B cell (primary cell): ENCODE measurements at regions not wholly inside any gene's neighbourhood (a gene's known extent, or its start where the extent isn't known, plus 50 kb on each side); places are given as distances from the start of the nearest gene placed in this dataset.

Experiments
- ATAC-seq: fragments of 200-7000 bp; cut with Tn5 transposase; one replicate; pipeline ENCODE4 v1.10.0; 2021; ENCODE audit warnings: low read depth, mild to moderate bottlenecking, moderate number of reproducible peaks, moderate library complexity
- CTCF ChIA-PET: fragments of 350-600 bp; sonication (Branson Sonifier 250); formaldehyde crosslinking; loops from one replicate; lab custom pipeline; 2021; ENCODE audit warnings: antibody characterized with exemption, inconsistent platforms; lab: Charles Lee
- POLR2A ChIA-PET: fragments of 350-600 bp; sonication (Branson Sonifier 250); formaldehyde crosslinking; loops from one replicate; lab custom pipeline; 2021; ENCODE audit warnings: antibody characterized with exemption; lab: Charles Lee
- DNase-seq: peaks from one replicate; pipeline ENCODE4 v3.0.0; 2013
- H2AFZ ChIP-seq: 2 replicates; pipeline ENCODE4 v1.6.1; 2012; ENCODE audit warnings: mild to moderate bottlenecking, low read depth, low read length; ENCODE audit not compliant: insufficient read depth, poor library complexity, severe bottlenecking
- H3K27ac ChIP-seq, 2 donors: 1 replicate in 1 of 2; 2 replicates in 1 of 2; pipeline ENCODE4 v1.5.1; 2012 to 2013; ENCODE audit warnings: low read length in 2 of 2, mild to moderate bottlenecking in 2 of 2, moderate library complexity in 1 of 2
- H3K27me3 ChIP-seq, 4 experiments: fragments of 200-600 bp in 1 of 4; sonication (generic) in 1 of 4; replicated peaks in 1 of 4; 1 replicate in 2 of 4; 2 replicates in 2 of 4; pipeline versions ENCODE4 v1.6.1 to v1.7.0; 2013 to 2016; ENCODE audit warnings: low read length in 3 of 4, mild to moderate bottlenecking in 2 of 4, mixed read lengths in 1 of 4, moderate library complexity in 1 of 4; ENCODE audit not compliant: insufficient read depth in 4 of 4, control insufficient read depth in 3 of 4; ENCODE audit errors: control extremely low read depth in 1 of 4
- H3K36me3 ChIP-seq, 2 experiments: replicated peaks in 1 of 2; 1 replicate in 1 of 2; 2 replicates in 1 of 2; pipeline versions ENCODE4 v1.6.1 to v1.7.1; 2013; ENCODE audit warnings: low read length in 1 of 2; ENCODE audit not compliant: insufficient read depth in 2 of 2, control insufficient read depth in 1 of 2; ENCODE audit errors: control extremely low read depth in 1 of 2, extremely low read depth in 1 of 2
- H3K4me1 ChIP-seq, 2 donors: fragments of 200-600 bp in 1 of 2; sonication (generic) in 1 of 2; 1 replicate in 1 of 2; 2 replicates in 1 of 2; pipeline versions ENCODE4 v1.5.1 to v1.6.1; 2013 to 2017; ENCODE audit warnings: low read length in 2 of 2; ENCODE audit not compliant: control insufficient read depth in 2 of 2, insufficient read depth in 2 of 2
- H3K4me2 ChIP-seq: replicated peaks from 2 replicates; pipeline ENCODE3; 2012; ENCODE audit warnings: mild to moderate bottlenecking, low read depth, low read length; ENCODE audit not compliant: poor library complexity, severe bottlenecking
- H3K4me3 ChIP-seq, 5 experiments: fragments of 200-600 bp in 1 of 5; sonication (generic) in 1 of 5; 1 replicate in 3 of 5; 2 replicates in 2 of 5; pipeline versions ENCODE4 v1.5.1 to v1.7.0; 2011 to 2016; ENCODE audit warnings: low read length in 4 of 5, mild to moderate bottlenecking in 4 of 5, low read depth in 2 of 5, control low read depth in 1 of 5, moderate library complexity in 1 of 5; ENCODE audit not compliant: insufficient read depth in 1 of 5; ENCODE audit errors: control extremely low read depth in 1 of 5, extremely low read depth in 1 of 5
- H3K79me2 ChIP-seq: fragments of 200-600 bp; sonication (generic); one replicate; pipeline ENCODE4 v1.6.0; 2016; ENCODE audit warnings: low read length; ENCODE audit not compliant: control insufficient read depth, insufficient read depth
- H3K9ac ChIP-seq: fragments of 200-600 bp; sonication (generic); 2 replicates; pipeline ENCODE4 v1.6.1; 2017; ENCODE audit warnings: mild to moderate bottlenecking, low read length, moderate library complexity
- H3K9me3 ChIP-seq, 3 donors: one replicate each; pipeline versions ENCODE4 v1.6.1 to v1.7.1; 2013; ENCODE audit warnings: low read length in 2 of 3; ENCODE audit not compliant: control insufficient read depth in 2 of 3, insufficient read depth in 1 of 3; ENCODE audit errors: control extremely low read depth in 1 of 3
- H4K20me1 ChIP-seq: 2 replicates; pipeline ENCODE4 v1.6.0; 2012; ENCODE audit warnings: mild to moderate bottlenecking, low read length; ENCODE audit not compliant: insufficient read depth, control insufficient read depth, poor library complexity, severe bottlenecking
- H3K27ac Mint-ChIP-seq: one replicate; pipeline ENCODE4 v1.8.0; 2021; ENCODE audit warnings: mixed read lengths
- H3K27me3 Mint-ChIP-seq: one replicate; pipeline ENCODE4 v1.8.0; 2021; ENCODE audit warnings: mixed read lengths
- H3K4me1 Mint-ChIP-seq: one replicate; pipeline ENCODE4 v1.8.0; 2021; ENCODE audit warnings: mixed read lengths
- H3K4me3 Mint-ChIP-seq: one replicate; pipeline ENCODE4 v1.8.0; 2021; ENCODE audit warnings: mixed read lengths
- H3K9me3 Mint-ChIP-seq: one replicate; pipeline ENCODE4 v1.8.0; 2022; ENCODE audit warnings: mixed read lengths; ENCODE audit not compliant: insufficient read depth
- CTCF ChIP-seq: fragments of 200-600 bp; IDR thresholded peaks from one replicate; pipeline ENCODE4 v1.8.0; 2022; ENCODE audit warnings: antibody characterized with exemption, mild to moderate bottlenecking
- EZH2 ChIP-seq: IDR thresholded peaks from 2 replicates; pipeline ENCODE4 v1.6.1; 2012; ENCODE audit warnings: borderline replicate concordance, low read depth, mild to moderate bottlenecking, moderate library complexity, low read length; ENCODE audit not compliant: insufficient read depth, poor library complexity, severe bottlenecking
- whole genome bisulfite sequencing: methylation state at CpG from one replicate; pipeline ENCODE4 v1.1.5; 2013; ENCODE audit warnings: missing lambda C conversion rate; ENCODE audit not compliant: insufficient coverage; 5-methylcytosine and 5-hydroxymethylcytosine counted together
- intact Hi-C: fragments of 100-400 bp; cut with micrococcal nuclease; formaldehyde crosslinking; loops from one replicate; pipeline ENCODE4 v1.10.0; 2022

- ChIA-PET POLR2A (no interaction called here), CTCF (no interaction called here)
- Mint-ChIP-seq H3K4me3 (no peak overlapping the region), H3K27ac (no peak overlapping the region), H3K27me3 (peaks cover 15% of the 10 kb centered on the region), H3K9me3 (no peaks in the 10 kb centered on the region), H3K4me1 (no peaks in the 10 kb centered on the region)
- H3K79me2 ChIP-seq = no peaks in the 10 kb centered on the region
- no peak overlapping the region for H3K9ac ChIP-seq
- TF ChIP-seq EZH2 (no peak), CTCF (no peak)
- no peak overlapping the region for H3K4me2 ChIP-seq
- DNase-seq (no peak), ATAC-seq (no peak)
- no peak overlapping the region for H2AFZ ChIP-seq
- no peaks in the 10 kb centered on the region for H3K9me3 ChIP-seq
- no peaks in the 10 kb centered on the region for H3K27me3 ChIP-seq
- H4K20me1 ChIP-seq = no peaks in the 10 kb centered on the region
- no peaks in the 10 kb centered on the region for H3K36me3 ChIP-seq
- H3K4me1 ChIP-seq = no peaks in the 10 kb centered on the region
- H3K4me3 ChIP-seq = no peak overlapping the region
- no peak overlapping the region for H3K27ac ChIP-seq
- intact Hi-C loops = no loop called here
- no CpG with 5 or more reads among the region's 1 CpG for WGBS
These were observed 127.6 kb upstream of the MID1 start for GRCh38 chrX:10747975-10748374.

- no peak overlapping the region for H3K27ac Mint-ChIP-seq
- H3K4me3 Mint-ChIP-seq = no peak overlapping the region
- ChIA-PET POLR2A (no interaction called here), CTCF (no interaction called here)
- Histone ChIP-seq H3K36me3 (no peaks in the 10 kb centered on the region), H3K4me1 (no peaks in the 10 kb centered on the region), H3K9ac (no peak overlapping the region), H3K4me3 (no peak overlapping the region), H2AFZ (no peak overlapping the region), H3K27ac (no peak overlapping the region), H3K4me2 (no peak overlapping the region), H4K20me1 (no peaks in the 10 kb centered on the region), H3K27me3 (no peaks in the 10 kb centered on the region), H3K79me2 (no peaks in the 10 kb centered on the region), H3K9me3 (no peaks in the 10 kb centered on the region)
- DNase-seq (no peak), ATAC-seq (no peak)
- intact Hi-C loops = no loop called here
- WGBS = 100% methylated on average over 1 of the region's 3 CpGs
- TF ChIP-seq CTCF = no peak
- no peak for TF ChIP-seq EZH2
- H3K9me3 Mint-ChIP-seq = no peaks in the 10 kb centered on the region
- H3K27me3 Mint-ChIP-seq = peaks cover 15% of the 10 kb centered on the region
- H3K4me1 Mint-ChIP-seq = no peaks in the 10 kb centered on the region
These were observed 128.7 kb upstream of the MID1 start for GRCh38 chrX:10749113-10749512.
